IPS-15b (cell line): ENCODE measurements at regions not wholly inside any gene's neighbourhood (a gene's known extent, or its start where the extent isn't known, plus 50 kb on each side); places are given as distances from the start of the nearest gene placed in this dataset.

Experiments
- H3K27me3 ChIP-seq: one replicate; pipeline ENCODE4 v1.6.1; 2013; ENCODE audit warnings: low read length; ENCODE audit not compliant: control insufficient read depth, insufficient read depth
- H3K36me3 ChIP-seq: one replicate; pipeline ENCODE4 v1.6.1; 2013; ENCODE audit warnings: low read length; ENCODE audit not compliant: control insufficient read depth, insufficient read depth
- H3K4me1 ChIP-seq: one replicate; pipeline ENCODE4 v1.6.1; 2013; ENCODE audit warnings: mild to moderate bottlenecking, low read length; ENCODE audit not compliant: control insufficient read depth, insufficient read depth
- H3K4me3 ChIP-seq: one replicate; pipeline ENCODE4 v1.5.1; 2013; ENCODE audit warnings: low read depth, low read length
- H3K9ac ChIP-seq: one replicate; pipeline ENCODE4 v1.6.1; 2013; ENCODE audit warnings: low read depth, mild to moderate bottlenecking, low read length
- H3K9me3 ChIP-seq: one replicate; pipeline ENCODE4 v1.6.1; 2013; ENCODE audit warnings: mild to moderate bottlenecking, low read length; ENCODE audit not compliant: control insufficient read depth, insufficient read depth

GRCh38 chr22:47274196-47274595, 511.7 kb downstream of the TBC1D22A start:
- H3K27me3 ChIP-seq, result no peaks in the 10 kb centered on the region
- H3K9me3 ChIP-seq, result peaks cover 24% of the 10 kb centered on the region
- no peaks in the 10 kb centered on the region for H3K4me1 ChIP-seq
- H3K4me3 ChIP-seq, result no peak overlapping the region
- no peaks in the 10 kb centered on the region for H3K36me3 ChIP-seq
- no peak overlapping the region for H3K9ac ChIP-seq

- Histone ChIP-seq H3K9me3 (peaks cover 30% of the 10 kb centered on the region), H3K4me3 (no peak overlapping the region), H3K4me1 (no peaks in the 10 kb centered on the region), H3K36me3 (no peaks in the 10 kb centered on the region), H3K27me3 (no peaks in the 10 kb centered on the region), H3K9ac (no peak overlapping the region)
These were observed 508.1 kb downstream of the TBC1D22A start for GRCh38 chr22:47270463-47271135.

- H3K4me3 ChIP-seq, result no peak overlapping the region
- H3K9me3 ChIP-seq, result peaks cover 28% of the 10 kb centered on the region
- H3K36me3 ChIP-seq, result no peaks in the 10 kb centered on the region
- H3K27me3 ChIP-seq, result no peaks in the 10 kb centered on the region
- H3K4me1 ChIP-seq, result no peaks in the 10 kb centered on the region
- no peak overlapping the region for H3K9ac ChIP-seq
These were observed 507.2 kb downstream of the TBC1D22A start for GRCh38 chr22:47269516-47270088.

- H3K36me3 ChIP-seq, result no peaks in the 10 kb centered on the region
- no peak overlapping the region for H3K9ac ChIP-seq
- H3K4me1 ChIP-seq, result no peaks in the 10 kb centered on the region
- no peak overlapping the region for H3K4me3 ChIP-seq
- peaks cover 33% of the 10 kb centered on the region for H3K9me3 ChIP-seq
- H3K27me3 ChIP-seq, result no peaks in the 10 kb centered on the region
These were observed 505.2 kb downstream of the TBC1D22A start for GRCh38 chr22:47267513-47268282.

- H3K36me3 ChIP-seq, result no peaks in the 10 kb centered on the region
- H3K4me1 ChIP-seq, result no peaks in the 10 kb centered on the region
- H3K27me3 ChIP-seq, result no peaks in the 10 kb centered on the region
- no peak overlapping the region for H3K4me3 ChIP-seq
- H3K9me3 ChIP-seq, result peaks cover 35% of the 10 kb centered on the region
- H3K9ac ChIP-seq, result no peak overlapping the region
These were observed 503.9 kb downstream of the TBC1D22A start for GRCh38 chr22:47266329-47266728.

GRCh38 chr22:47260551-47260950, 498.1 kb downstream of the TBC1D22A start:
- H3K9me3 ChIP-seq, result peaks cover 27% of the 10 kb centered on the region

GRCh38 chr22:47259990-47260389, 497.5 kb downstream of the TBC1D22A start:
- Histone ChIP-seq H3K4me1 (no peaks in the 10 kb centered on the region), H3K9me3 (peaks cover 27% of the 10 kb centered on the region), H3K36me3 (no peaks in the 10 kb centered on the region), H3K27me3 (no peaks in the 10 kb centered on the region), H3K9ac (no peak overlapping the region), H3K4me3 (no peak overlapping the region)

More at GRCh38 chr22:47260551-47260950, 498.1 kb downstream of the TBC1D22A start:
- Histone ChIP-seq H3K36me3 (no peaks in the 10 kb centered on the region), H3K9ac (no peak overlapping the region), H3K27me3 (no peaks in the 10 kb centered on the region), H3K4me3 (no peak overlapping the region), H3K4me1 (no peaks in the 10 kb centered on the region)

- peaks cover 26% of the 10 kb centered on the region for H3K9me3 ChIP-seq
- H3K27me3 ChIP-seq, result no peaks in the 10 kb centered on the region
- no peaks in the 10 kb centered on the region for H3K4me1 ChIP-seq
- H3K4me3 ChIP-seq, result no peak overlapping the region
- H3K9ac ChIP-seq, result no peak overlapping the region
- no peaks in the 10 kb centered on the region for H3K36me3 ChIP-seq
These were observed 496.6 kb downstream of the TBC1D22A start for GRCh38 chr22:47259049-47259448.

- no peaks in the 10 kb centered on the region for H3K4me1 ChIP-seq
- H3K9ac ChIP-seq, result no peak overlapping the region
- no peak overlapping the region for H3K4me3 ChIP-seq
- H3K9me3 ChIP-seq, result peaks cover 21% of the 10 kb centered on the region
- H3K36me3 ChIP-seq, result no peaks in the 10 kb centered on the region
- H3K27me3 ChIP-seq, result no peaks in the 10 kb centered on the region
These were observed 495.5 kb downstream of the TBC1D22A start for GRCh38 chr22:47257976-47258375.

GRCh38 chr22:47257566-47257965, 495.1 kb downstream of the TBC1D22A start:
- Histone ChIP-seq H3K9ac (no peak overlapping the region), H3K4me1 (no peaks in the 10 kb centered on the region), H3K36me3 (no peaks in the 10 kb centered on the region), H3K27me3 (no peaks in the 10 kb centered on the region), H3K4me3 (no peak overlapping the region), H3K9me3 (peaks cover 17% of the 10 kb centered on the region)

GRCh38 chr22:47251911-47252310, 489.5 kb downstream of the TBC1D22A start:
- no peak overlapping the region for H3K4me3 ChIP-seq
- no peaks in the 10 kb centered on the region for H3K27me3 ChIP-seq
- H3K9ac ChIP-seq, result no peak overlapping the region
- H3K36me3 ChIP-seq, result peaks cover 4% of the 10 kb centered on the region
- H3K4me1 ChIP-seq, result no peaks in the 10 kb centered on the region
- peaks cover 19% of the 10 kb centered on the region for H3K9me3 ChIP-seq
